ENCODE measurements at regions not wholly inside any gene's neighbourhood (a gene's known extent, or its start where the extent isn't known, plus 50 kb on each side); places are given as distances from the start of the nearest gene placed in this dataset.

- DNase-seq (ENCODE audit: low spot score) = no peak
These were observed 275.0 kb downstream of the FAM76B start for GRCh38 chr11:95514416-95515110.

DNA sequence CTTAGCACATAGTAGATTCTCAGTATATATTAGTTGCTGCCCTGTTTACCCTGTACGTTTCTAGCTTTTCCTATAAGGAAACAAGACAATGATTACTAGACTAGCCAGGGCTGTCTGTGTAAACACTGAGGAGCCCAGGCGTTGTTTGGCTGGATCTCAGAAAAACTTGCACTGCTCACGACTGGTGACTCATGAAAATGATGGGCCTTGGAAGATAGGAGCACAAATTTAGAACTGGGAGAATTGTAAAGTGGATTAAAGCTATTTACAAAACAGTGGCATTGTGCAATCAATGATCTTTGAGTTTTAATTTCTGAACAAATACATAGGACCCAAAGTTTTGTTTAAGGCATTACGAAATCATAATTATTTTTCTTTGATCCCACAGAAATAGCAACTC is 276.9 kb downstream of the FAM76B start:
- peak; percentile 6 for DNase-seq (ENCODE audit: low spot score)

DNA sequence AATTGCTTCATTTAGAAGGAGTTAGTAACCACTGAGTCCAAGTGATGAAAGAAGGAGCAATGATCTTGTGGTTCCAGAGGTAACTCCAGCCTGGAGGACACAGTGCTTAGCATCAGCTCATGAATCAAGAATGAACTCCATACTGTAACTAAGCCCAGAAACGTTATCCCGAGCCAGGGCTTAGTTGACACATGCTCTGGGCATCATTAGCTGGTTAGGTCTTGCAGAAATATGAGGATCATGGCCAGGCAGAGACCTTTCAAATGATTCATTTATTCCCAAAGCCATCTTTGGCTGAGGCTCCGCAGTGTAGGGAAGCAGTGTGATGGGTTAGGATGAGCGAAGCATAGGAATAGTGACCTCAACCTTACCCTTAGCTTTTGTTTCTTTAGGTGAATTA is 277.4 kb downstream of the FAM76B start:
- DNase-seq (ENCODE audit: low spot score) = no peak

DNA sequence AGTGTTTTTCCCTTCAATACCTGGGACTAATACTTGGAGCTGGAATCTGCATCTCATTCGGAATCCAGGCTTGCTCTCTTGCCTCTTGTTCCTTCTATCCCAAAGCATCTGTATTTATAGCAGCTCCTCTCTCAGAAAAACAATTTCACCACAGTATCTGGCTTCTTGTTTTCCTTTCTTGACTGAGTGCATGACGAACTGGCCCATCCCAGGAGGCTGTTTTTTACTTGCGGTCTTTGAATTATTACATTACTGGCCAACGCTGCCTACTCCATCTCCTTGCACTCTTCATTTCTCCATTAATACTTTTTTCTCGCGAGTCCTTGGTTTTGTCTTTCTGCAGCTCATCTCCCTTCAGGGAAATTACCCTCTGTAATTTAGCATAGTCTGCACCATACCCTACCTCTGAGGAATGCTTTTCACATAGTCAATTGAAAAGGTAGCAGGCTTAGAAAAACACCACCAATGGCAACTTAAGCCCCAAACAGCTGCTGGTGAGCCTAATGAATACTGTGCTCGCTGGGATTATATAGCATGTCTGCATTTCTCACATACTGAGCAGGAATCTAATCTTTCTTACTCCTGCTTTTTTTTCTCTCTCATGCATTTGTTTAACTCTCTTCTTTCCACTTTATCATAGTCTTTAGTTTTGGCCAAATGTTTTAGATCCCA is 277.4 kb upstream of the SESN3 start:
- no peak for DNase-seq (ENCODE audit: low spot score)

GRCh38 chr11:95507794-95508193 is 276.8 kb upstream of the SESN3 start:
- no peak for DNase-seq (ENCODE audit: low spot score)

DNA sequence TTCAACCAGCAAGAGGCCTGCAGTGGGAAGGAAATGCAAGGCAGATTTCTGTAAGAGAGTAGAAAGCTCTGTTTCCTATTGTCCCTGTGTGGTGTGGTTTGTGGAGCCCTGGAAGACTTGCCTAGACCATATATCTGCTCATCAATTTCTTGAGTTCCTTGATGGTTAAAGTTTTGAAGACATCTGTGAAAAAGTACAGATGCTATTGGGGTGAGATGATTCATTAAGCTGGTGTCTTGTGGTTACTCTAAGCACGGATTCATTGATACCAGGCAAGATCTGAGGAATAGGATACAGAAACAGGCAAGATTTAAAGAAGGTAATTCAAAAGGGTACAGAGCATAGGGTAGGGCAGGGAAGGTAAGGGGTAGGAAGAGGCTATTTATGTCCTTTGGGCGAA is 275.8 kb upstream of the SESN3 start:
- no peak for DNase-seq (ENCODE audit: low spot score)

DNA sequence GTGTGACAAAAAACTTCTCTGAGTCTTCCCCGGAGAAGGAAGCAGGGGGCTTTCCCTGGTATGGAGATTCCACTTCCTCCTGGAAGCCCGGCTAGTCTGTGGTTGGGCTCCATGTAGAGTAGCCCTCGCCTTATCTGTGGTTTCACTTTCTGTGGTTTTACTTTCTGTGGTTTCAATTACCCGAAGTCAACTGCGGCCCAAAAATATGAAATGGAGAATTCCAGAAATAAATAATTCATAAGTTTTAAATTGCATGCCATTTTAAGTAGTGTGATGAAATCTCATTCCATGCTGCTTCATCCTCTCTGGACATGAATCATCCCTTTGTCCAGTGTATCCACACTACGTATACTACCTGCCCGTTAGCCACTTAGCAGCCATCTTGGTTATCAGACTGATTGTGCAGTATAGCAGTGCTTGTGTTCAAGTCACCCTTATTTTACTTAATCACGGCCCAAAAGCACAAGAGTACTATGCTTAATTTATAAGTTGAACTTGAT is 275.0 kb upstream of the SESN3 start:
- no peak for DNase-seq (ENCODE audit: low spot score)

DNA sequence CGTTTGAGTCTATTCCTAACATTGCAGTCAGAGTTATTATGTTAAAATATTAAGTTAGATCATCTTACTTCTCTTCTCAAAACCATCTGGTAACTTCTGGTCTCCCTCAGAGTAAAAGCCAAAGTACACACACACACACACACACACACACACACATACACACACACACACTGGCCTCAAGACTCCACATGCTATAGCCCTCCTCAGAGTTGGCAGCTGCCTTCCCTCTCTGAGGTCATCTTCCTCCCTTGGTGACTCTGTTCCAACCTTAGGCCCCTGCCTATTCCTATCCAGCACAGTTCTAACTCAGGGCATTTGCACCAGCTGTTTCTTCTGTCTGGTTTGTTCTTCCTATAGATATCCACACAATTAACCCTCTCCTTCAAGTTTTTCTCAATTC is 272.0 kb upstream of the SESN3 start:
- DNase-seq (ENCODE audit: low spot score) = no peak

- no peak for DNase-seq (ENCODE audit: low spot score)
These were observed 271.5 kb upstream of the SESN3 start for GRCh38 chr11:95502522-95502921.

- no peak for DNase-seq (ENCODE audit: low spot score)
These were observed 270.8 kb upstream of the SESN3 start for GRCh38 chr11:95501761-95502266.

- no peak for DNase-seq (ENCODE audit: low spot score)
These were observed 269.5 kb upstream of the SESN3 start for GRCh38 chr11:95500466-95500865.

DNA sequence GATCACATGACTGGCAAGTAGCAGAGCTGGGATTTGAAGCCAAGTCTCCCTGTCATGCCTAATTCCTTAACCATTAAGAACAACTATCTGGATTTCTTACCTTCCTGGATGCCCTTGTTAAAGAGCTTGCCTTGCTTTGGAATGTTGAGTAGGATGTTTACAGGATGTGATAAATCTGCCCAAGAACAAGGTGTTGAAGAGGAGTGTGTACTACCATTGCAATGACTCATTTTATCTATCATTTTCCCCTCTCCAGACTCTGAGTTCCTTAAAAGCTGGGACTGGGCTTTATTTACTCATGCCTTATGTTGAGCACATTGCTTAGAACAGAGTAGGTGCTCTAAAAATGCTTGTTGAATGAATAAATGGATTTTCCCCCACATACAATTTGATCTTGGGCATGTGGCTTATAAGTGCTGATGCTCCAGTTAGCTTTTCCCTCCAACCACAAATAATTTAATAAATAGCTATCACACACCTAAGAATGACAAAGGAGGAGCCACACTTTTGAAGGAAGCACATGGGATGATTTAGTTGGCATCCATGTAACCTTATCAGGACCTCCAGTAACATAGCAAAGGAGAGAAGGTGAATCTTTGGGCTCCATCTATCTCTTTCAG is 268.6 kb upstream of the SESN3 start:
- DNase-seq (ENCODE audit: low spot score) = no peak

- DNase-seq (ENCODE audit: low spot score) = no peak
These were observed 267.9 kb upstream of the SESN3 start for GRCh38 chr11:95498722-95499425.

GRCh38 chr11:95496901-95497300 is 265.9 kb upstream of the SESN3 start:
- DNase-seq (ENCODE audit: low spot score) = no peak

DNA sequence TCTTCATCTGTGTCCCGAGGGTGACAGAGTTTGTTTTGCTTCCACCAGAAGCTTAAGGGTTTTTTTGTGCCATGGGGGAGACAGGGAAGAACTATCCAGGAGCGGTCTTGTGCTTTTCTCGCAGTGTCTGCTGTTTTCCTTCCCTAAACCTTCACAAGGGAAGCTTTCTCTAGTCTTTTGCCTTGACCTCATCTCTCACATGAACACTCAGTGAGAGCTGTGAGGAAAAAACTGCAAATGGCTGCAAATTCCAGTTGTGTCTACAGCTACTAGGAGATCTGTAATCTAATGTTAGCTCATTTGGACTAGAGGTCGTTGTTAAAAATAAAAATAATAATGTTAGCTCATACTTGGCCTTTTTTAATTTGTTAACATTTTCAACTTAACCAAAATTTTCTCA is 264.7 kb upstream of the SESN3 start:
- no peak for DNase-seq (ENCODE audit: low spot score)

- DNase-seq (ENCODE audit: low spot score) = no peak
These were observed 263.9 kb upstream of the SESN3 start for GRCh38 chr11:95494856-95495255.

DNA sequence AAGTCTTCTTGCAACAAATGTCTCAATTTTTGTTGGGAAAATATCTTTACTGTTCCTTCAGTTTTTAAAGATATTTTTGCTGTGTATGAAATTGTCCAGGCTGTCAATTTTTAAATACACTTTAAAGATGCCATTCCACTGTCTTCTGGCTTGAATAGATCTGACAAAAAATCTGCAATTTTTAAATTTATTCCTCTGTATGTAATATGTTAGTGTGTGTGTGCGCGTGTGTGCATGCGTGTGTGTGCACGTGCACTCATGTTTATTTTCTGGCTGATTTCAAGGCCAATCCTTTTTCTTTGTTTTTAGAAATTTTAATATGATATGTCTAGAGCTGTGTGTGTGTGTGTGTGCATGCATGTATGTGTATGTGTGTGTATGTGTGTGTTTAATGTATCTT is 263.2 kb upstream of the SESN3 start:
- no peak for DNase-seq (ENCODE audit: low spot score)

- no peak for DNase-seq (ENCODE audit: low spot score)
These were observed 259.6 kb upstream of the SESN3 start for GRCh38 chr11:95490625-95491024.

DNA sequence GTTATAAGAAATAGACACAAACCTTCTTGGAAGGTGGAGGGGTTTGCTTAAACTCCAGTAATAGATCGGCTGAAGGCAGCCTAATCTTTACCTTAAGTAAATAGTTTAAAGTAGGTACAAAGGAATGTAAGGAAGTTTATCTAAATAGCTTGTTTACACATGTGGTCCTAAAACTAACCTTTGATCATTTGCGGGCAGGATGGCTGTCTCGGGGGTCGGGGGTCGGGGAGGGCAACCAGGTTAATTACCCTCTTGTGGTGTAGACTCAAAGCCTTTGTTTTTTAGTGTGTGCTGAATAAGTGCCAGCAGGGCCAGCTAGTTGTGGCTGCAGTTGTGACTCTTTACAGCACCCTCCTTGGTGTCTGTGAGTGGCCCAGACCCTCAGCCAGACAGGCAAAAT is 256.9 kb upstream of the SESN3 start:
- no peak for DNase-seq (ENCODE audit: low spot score)

- no peak for DNase-seq (ENCODE audit: low spot score)
These were observed 256.4 kb upstream of the SESN3 start for GRCh38 chr11:95487391-95487790.

DNA sequence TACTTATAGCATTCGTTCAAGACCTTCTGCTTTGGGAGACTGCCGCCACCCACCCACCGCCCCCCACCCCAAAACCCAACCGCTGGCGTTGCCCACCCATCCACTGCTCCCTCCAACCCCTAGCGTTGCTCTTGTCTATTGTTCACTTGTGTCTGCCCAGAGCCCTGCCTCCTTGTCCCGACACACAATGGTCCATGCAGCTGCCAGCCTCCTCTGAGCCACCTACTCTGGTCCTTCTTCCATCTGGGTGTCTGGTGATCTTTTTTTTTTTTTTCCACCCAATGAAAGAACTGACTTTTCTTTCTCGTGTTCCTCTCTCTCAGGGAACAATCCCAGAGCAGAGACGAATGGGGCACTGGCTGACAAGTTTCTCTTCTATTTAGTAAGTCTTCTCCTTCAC is 256.0 kb upstream of the SESN3 start:
- no peak for DNase-seq (ENCODE audit: low spot score)

- no peak for DNase-seq (ENCODE audit: low spot score)
These were observed 255.5 kb upstream of the SESN3 start for GRCh38 chr11:95486466-95486865.
